Retina (tissue), 1 donor: ENCODE measurements at regions not wholly inside any gene's neighbourhood (a gene's known extent, or its start where the extent isn't known, plus 50 kb on each side); places are given as distances from the start of the nearest gene placed in this dataset.
"Not testable (repeated sequence)": the region's sequence is repeated elsewhere in the genome, so short reads cannot be mapped to it uniquely, and the experiment has no call there.

Experiments
- DNase-seq: peaks from one replicate; pipeline ENCODE4 v3.0.0-alpha.2; 2016

DNA sequence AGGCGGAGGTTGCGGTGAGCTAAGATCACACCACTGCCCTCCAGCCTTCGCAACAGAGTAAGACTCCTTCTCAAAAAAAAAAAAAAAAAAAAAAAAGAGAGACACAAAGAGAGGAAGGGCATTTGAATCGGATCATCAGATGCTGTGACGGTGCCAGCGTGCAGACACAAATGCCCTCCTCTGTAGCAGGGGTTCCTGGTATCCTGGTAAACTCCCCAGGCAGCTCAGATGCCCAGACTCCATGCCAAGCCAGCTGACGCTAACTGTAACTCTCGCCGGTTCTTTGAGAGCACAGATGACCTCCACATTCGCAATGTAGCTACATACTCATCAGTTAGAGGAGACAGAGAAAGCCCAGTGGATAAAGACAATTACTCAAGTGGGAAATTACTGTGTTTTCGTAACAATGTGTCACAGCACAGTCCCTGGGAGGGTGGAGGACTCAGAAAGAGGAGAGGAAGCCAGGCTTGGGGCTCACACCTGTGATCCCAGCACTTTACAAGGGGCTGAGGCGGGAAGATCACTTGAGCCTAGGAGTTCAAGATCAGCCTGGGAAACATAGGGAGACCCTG, 153.1 kb downstream of the BRD1 start:
- DNase-seq: no peak

DNA sequence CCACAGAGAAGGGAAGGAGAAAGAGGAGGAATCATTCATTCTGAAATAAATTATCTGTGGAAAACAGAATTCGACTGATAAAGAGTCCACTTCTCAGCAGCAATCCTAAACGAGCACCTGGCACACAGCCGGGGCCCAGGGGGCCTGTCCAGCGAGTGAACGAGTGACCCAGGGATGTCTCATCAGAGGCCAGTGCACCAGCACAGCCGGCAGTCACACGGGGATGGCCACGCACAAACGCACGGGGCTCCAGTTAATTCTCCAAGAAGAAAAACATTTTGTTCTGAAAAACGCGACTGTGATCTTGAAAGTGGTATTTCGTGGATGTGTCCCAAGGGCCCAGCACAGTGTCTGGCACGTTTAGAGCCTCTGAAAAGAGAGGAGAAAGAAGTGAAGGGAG, 154.6 kb downstream of the BRD1 start:
- no peak for DNase-seq

DNA sequence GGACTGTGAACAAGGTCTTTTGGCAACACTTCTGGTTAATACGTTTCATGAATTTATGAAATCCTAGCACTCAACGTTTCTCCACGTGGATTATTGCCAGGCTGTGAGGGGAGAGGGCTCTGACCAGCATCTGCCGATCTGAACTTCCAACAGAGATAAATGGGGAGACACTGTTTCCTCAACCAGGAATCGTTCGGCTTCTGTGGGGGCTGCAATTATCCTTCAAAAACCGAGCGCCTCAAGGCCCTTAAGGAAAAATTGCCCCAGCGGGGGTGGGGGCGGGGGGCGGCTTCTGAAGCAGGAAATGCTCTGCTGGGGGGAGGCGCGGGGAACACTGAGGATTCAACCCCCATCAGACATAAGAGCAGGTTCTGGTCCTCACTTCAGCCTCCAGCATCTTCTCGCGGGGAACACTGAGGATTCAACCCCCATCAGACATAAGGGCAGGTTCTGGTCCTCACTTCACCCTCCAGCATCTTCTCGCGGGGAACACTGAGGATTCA, 155.6 kb downstream of the BRD1 start:
- DNase-seq: no peak

DNA sequence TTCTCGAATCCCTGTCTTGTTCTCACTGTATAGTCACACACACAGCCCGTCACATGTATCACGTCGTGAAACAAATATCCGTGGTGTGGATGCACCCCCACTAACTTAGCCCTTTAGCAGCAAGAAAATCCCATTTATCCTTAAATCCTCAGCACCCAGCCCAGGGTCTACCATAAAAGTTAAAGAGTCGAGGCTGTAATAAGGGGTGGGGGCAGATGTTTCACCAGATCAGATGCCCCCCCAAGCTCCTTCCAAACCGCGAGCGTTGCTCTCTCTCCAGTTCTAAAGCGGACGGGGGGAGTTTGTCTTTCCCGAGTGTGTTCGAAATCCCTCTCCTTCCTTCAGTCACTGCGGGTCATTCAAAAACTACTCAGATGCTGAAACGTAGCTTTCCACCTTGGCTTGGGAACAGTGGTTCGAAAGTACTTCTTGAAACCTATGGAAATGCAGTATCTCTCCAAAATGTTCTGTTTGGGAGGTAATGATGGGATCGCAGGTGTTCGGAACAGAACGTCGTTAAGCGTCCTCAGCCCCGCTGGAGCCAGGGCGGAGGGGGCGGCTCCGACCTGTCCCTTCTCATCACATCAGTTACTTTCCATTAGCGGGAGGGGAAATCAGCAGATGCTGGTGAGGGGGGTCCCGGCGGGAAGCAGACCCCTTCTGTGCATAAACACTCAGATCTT, 156.2 kb downstream of the BRD1 start:
- peak; percentile 83 for DNase-seq

DNA sequence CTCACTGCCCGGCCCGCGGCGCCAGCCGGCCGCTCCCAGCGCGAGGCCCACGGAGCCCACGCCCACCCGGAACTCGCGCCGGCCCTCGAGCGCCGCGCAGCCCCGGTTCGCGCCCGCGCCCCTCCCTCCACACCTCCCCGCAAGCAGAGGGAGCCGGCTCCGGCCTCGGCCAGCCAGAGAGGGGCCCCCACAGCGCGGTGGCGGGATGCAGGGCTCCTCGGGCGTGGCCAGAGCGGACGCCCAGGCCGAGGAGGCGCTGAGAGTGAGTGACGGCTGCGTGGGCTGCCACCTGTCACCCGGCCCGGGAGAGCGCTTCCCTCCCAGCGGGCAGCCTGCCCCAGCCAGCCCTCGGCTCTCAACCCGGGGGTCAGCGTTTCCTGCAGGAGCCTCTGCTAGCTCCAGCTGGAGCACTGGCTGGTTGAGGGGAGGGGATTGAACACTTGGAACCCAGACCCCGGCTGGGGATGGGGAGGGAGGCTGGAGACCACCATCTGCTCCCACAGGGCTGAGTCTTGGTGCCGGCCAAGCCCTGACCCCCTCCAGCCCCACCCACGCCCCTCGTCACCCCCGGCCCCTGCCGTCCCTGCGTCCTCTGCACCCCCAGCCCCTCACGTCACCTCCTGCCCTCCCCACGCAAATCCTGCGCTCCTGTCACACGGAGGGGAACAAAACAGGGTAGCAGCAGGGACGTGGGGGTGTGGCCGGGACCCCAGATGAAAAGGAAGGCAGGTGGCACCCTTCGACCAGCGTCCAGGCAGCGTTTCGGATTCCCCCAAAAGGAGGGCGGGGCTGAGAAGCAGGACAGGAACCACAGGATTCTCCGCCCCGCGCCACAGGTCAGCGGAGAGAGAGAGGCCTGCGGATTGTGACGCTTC, 157.0 kb downstream of the BRD1 start:
- peak; percentile 74 for DNase-seq

DNA sequence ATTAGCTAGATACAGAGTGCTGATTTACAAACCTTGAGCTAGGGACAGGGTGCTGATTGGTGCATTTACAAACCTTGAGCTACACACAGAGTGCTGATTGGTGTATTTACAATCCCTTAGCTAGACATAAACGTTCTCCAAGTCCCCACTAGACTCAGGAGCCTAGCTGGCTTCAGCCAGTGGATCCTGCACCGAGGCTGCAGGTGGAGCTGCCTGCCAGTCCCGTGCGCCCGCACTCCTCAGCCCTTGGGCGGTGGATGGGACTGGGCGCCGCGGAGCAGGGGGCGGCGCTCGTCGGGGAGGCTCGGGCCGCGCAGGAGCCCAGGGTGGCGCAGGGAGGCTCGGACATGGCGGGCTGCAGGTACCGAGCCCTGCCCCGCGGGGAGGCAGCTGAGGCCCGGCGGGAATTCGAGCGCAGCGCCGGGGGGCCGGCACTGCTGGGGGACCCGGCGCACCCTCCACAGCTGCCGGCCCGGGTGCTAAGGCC, 157.7 kb downstream of the BRD1 start:
- DNase-seq: not testable (repeated sequence)

DNA sequence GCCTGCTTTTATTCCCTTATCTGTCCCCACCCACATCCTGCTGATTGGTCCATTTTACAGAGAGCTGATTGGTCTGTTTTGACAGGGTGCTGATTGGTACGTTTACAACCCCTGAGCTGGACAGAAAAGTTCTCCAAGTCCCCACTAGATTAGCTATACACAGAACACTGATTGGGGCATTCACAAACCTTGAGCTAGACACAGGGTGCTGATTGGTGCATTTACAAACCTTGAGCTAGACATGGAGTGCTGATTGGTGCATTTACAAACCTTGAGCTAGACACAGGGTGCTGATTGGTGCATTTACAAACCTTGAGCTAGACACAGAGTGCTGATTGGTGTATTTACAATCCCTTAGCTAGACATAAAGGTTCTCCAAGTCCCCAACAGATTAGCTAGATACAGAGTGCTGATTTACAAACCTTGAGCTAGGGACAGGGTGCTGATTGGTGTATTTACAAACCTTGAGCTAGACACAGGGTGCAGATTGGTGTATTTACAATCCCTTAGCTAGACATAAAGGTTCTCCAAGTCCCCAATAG, 158.2 kb downstream of the BRD1 start:
- not testable (repeated sequence) for DNase-seq

DNA sequence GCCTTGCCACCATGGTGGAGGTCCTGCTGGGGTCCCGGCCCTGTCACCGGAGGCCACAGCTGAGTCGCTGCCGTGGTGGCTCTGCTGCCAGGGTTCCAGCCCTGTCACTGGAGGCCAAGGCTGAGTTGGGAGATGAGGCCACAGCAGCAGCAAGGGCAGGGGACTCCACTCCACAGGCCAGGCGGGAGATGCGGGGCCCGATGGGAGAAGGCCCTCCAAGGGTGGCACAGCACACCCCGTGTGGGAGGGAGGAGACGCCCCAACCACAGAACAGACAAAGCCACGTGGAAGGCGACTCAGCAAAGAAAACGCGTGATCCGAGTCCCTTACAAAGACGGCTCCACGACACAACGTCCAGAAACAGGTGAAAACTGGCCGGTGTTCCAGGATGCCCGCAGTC, 159.3 kb downstream of the BRD1 start:
- no peak for DNase-seq

DNA sequence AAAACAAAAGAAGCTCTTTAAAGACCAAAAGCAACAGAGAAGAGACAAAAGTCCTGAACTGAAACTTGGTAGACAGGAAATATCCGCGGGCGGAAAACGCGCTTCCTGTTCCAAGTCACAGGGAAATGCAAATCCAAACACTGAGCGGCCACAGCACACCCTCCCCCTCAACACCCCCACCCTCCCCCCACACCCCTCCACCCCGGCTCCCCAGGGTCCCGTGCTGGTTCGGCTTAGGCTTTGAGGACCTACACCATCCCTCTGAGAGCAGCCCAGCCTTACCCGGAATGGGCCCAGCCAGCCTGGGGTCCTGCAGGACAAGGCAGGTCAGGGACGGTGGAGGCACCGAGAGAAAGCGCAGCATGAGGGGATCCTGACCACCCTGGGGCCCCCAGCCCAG, 160.4 kb downstream of the BRD1 start:
- no peak for DNase-seq

DNA sequence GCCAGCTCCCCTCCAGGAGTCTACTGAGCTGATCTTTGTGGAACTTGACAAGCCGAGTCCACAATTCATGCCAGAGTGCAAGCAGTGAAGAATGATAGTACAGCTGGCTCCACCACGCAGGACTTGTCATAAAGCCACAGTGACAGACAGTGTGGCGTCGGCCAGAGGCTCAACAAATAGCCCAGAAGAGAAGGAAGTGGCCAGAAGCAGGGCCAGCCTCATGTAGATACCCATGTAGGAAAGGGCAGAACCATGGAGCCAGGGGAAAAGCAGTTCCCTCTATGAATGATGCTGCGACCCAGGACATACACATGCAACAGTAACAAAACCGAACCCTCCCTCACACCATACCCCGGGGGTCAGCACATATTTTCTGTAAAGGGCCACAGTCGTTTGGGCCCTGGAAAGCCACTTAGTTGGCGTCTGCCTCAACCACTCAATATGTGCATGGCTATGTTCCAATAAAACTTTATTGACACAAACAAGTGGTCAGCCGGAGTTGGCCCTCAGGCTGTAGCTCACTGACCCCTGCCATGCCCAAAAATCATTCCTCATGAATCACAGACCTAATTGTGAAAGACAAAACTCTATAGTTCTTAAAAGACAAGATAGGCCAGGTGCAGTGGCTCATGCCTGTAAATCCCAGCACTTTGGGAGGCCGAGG, 161.4 kb downstream of the BRD1 start:
- no peak for DNase-seq

DNA sequence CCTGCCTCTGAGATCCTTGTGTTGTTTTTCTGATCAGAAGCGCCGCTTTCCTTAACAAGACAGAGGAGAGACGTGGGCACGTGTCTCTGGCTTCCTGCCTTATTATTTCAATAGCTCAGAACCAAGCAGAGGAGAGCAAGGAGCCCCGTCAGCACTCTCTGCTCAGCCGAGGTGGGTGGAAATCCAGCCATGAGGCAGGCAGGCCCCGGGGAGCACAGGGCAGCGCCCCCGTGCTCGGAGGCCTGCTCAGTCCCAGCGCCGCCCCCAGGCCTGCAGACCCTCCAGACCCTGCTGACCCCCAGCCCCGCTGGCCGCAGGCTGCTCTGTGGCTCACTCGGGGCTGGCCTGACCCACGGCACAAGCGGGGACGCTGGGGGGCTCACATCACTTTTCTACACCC, 162.8 kb downstream of the BRD1 start:
- no peak for DNase-seq

DNA sequence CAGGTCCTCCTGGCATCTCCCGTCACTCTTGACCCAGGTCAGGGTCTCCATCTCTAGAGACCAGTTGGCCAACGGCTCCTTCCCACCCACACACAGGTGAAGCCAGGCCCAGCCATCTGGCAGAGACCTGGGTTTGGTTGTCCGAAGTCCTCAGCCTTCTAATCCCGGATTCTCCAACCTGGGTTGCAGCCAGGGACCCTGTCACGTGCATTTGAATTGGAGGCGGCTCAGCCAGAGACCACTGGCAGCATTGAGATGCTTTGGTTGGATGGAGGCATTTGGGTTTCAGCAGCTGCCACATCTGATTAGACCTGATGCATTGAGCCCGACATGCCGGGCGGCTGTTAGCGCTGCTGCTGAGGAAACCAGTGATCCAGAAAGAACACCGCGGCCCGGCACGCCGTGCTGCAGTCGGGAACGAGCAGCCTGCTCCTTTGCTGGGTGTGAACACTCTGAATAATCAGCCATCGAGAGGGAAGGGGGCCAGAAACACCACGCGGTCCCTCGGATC, 163.2 kb downstream of the BRD1 start:
- DNase-seq: peak; percentile 96

DNA sequence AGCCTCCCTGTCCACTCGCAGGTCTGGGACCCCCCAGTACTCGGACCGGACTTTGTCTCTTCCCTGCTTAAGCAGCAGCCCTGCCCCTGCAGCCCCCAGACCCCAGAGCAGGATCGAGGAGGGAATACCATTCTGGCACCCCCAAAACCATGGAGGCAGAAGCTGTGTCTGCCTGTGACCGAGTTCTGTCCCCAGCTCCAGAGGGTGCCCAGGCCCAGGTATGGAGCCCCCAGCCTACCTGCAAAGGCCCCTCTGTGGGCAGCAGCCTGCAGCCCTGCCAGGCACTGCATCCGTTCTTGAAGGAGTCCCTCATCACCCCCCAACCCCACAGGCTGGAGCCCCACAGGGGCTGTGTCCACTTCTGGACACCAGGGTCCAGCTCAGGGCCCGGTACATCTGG, 163.8 kb downstream of the BRD1 start:
- no peak for DNase-seq

DNA sequence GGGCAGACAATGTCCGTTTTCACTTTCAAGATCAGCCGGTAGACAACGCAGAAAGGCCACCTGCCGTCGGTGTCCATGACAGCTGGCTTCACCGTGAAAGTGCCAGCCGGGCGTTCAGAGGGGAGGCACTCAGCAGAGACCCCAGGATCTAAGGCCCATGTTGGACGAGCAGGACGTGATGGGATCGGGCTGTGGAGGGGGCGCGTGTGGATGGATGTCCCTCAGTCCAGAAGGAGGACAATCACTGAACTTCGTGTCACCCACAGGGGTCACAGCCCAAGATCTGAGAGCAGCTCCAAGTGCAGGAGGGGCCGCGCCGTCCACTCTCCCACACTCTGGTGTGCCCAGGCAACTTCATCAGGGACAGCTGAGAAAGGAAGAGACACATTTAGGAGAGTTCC, 164.4 kb downstream of the BRD1 start:
- no peak for DNase-seq

DNA sequence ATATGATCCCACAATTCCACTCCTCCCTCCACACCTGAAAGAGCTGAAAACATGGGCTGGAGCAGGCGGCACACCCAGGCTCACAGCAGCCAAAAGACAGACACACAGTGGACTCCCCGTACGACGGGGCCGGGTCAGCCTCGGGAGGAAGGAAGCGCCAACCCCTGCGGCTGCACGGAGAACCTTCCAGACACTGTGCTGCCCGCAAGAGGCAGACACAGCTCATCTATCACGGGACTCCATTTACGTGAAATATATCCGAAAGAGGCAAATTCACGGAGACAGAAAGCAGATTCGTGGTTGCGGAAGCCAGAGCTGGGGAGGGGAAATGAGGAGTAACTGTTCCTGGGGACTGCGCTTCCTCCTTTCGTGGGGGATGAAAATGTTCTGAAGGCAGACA, 165.0 kb downstream of the BRD1 start:
- DNase-seq: no peak

DNA sequence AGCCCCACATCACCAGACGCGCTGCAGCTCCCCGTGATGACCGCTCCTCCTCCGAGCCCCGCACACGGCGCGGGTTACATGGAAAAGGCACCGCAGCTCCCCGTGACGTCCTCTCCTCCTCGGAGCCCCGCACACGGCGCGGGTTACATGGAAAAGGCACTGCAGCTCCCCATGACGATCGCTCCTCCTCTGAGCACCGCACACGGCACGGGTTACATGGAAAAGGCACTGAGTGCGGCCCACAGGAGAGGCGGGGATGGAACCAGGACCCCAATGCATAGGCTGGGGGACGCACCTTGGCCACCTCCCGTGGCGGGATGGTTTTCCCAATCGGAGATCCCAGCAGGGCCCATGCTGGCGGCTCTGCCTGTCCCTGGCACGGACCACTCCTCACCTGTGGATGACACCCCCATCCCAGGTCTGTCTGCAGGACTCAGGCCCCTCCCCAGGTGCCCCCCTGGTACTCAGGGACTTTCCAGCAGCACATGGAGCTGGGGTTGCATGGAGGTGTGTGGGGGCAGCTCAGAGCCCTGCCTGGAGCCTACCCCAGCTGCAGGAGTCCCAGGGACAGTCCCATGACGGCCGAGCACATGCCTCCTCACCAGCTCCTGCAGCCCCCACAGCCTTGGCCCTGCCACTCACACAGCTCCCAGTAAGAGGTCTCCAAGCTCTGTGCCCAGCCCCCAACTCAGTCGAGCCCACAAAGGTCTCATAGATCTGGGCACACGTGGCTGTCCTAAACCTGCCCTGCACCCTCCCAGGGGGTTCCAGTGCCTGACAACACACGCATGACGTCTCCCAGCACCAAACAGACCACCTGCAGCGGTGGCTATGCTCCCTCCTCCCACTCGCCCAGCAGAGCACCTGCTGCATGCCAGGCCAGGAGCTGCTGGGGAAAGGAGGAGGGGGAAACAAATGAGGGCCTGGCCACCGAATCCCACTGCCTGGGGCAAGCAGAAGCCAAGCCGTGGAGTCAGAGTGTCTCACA, 166.6 kb downstream of the BRD1 start:
- DNase-seq: no peak

DNA sequence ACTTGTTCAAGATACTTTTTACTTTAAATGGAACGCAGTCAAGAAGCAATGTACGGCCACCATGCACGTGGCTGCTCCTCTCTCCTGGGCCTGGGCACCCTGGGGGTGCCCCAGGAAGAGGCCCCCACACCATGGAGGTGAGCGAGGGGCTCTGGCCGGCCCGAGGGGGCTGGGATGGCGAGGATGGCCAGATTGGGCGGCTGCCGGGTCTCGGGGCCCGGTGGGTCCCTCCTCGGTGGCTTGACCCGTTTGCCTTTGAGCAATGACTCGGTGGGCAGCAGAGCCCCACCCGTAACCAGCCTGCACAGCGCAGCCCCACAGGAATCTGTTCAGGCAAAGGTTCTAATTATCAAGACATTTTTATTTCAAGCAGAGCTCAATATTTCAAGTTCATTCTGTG, 167.4 kb downstream of the BRD1 start:
- no peak for DNase-seq

DNA sequence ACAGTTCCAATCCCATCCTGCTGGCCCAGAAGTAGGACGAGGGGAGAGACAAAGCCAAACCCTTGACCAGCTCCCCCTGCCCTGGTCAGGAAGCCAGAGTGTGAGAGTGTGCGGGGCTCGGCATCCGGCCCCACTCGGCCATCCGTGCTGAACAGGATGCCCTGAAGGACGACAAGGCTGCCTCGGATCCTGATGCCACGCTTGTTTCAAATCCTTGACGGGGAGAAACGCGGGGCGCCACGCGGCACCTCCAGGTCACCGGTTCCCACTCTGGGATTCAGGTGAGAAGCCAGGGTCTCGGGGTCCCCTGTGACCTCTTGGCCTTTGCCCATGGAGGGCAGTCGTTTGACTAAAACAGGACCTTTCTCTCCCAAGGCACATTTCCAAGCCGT, 167.8 kb downstream of the BRD1 start:
- no peak for DNase-seq

DNA sequence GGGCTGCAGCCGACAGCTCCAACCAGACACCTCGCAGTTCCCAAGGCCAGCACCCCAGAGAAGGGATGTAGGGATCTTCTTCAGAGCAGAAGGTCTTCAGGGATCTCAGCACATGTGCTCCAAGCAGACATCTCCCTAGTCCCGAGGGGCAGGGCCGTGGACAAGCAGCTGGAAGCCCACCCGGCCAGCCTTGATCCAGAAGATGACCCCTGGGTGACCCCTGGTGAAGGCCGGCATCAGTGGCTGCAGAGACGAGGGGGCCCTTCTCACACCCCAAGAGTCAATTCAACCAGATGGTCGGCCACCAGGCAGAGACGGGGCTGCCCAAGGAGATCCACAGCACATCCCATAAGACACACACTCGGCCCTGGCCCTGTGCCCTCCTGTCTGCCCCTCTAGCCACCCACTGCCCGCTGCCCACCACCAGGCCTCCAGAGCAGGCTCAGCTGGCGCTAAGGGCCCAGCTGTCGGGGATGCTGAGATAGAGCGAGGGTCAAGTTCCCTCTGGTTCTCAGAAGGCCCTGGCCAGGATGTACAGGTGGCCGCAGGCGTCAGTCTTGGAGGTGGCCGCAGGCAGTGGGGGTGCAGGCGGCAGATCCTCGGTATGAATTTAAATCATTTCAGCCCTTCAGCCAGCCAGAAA, 168.3 kb downstream of the BRD1 start:
- no peak for DNase-seq

DNA sequence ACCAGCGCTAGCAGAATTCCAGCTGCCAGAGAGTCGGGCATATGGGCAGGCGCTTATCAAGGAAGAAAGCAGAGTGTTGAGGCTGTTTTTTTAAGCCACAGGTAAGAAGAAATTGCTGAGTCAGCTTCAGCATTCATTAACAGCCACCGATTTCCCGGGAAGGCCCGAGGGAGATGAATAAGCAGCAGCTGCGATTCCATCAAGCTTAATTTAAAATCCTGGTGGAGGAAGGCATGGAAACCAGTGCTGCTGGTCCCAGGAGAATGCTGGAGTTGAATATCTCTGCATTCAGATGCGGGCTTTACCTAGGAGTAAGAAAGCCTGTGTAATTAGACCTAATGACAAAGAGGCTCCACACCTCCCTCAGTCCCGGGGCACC, 168.8 kb downstream of the BRD1 start:
- peak; percentile 53 for DNase-seq
